ENCODE measurements at regions not wholly inside any gene's neighbourhood (a gene's known extent, or its start where the extent isn't known, plus 50 kb on each side); places are given as distances from the start of the nearest gene placed in this dataset.

- Mint-ChIP-seq H3K36me3 (ENCODE audit: low read depth) (peaks cover 2% of the 10 kb centered on the region), H3K9me3 (no peaks in the 10 kb centered on the region), H3K27me3 (ENCODE audit: low read depth) (no peaks in the 10 kb centered on the region), H3K27ac (no peak overlapping the region), H3K4me1 (ENCODE audit: low read depth) (peaks cover 14% of the 10 kb centered on the region), H3K4me3 (no peak overlapping the region)
- DNase-seq (ENCODE audit: low spot score), result no peak
Observed at GRCh38 chr4:108567831-108568230, 52.5 kb upstream of the RPL34 start.

DNA sequence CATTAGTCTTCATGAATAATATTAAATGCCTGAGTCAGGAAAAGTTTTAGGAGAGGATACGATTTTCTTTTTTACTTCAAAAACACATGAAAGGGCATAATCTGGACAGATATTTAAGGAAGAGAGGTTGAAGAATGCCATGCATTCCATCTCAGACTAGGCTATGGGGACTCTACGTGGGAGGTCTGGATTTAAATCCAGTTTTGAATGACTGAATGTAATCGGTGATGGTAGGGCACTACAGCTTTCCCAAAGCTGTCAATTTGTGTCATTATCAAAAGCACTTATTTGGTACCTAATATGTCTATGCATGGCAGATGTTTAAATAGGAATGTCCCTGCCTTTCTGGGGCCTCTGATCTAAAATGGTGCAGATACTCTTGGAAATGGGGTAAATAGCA is 59.3 kb upstream of the RPL34 start:
- Mint-ChIP-seq H3K27me3 (ENCODE audit: low read depth) (no peaks in the 10 kb centered on the region), H3K36me3 (ENCODE audit: low read depth) (no peaks in the 10 kb centered on the region), H3K4me3 (no peak overlapping the region), H3K27ac (no peak overlapping the region), H3K9me3 (no peaks in the 10 kb centered on the region), H3K4me1 (ENCODE audit: low read depth) (peaks cover 5% of the 10 kb centered on the region)
- DNase-seq (ENCODE audit: low spot score), result no peak

DNA sequence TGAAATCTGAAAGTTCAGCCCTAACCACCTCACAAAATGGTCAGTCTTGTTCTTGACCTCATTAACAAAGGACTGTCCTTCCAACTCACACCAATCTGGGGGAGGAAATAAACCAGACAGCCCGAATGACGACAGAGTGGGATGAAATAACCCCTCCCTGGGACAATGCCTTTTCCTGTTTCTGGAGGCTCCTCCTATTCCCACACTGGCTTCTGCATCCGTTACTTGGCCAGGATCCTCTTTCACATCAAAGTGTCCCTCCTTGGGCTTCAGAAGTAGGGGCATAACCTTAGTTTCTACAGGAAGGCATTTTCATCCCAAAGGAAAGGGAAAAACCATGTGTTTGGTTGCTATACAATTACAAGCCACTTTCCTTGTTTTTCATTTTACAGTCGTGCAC is 59.8 kb upstream of the RPL34 start:
- H3K9me3 Mint-ChIP-seq, result no peaks in the 10 kb centered on the region

GRCh38 chr4:108559911-108560310 is 60.5 kb upstream of the RPL34 start:
- H3K27ac Mint-ChIP-seq, result no peak overlapping the region
- no peaks in the 10 kb centered on the region for H3K36me3 Mint-ChIP-seq (ENCODE audit: low read depth)
- H3K9me3 Mint-ChIP-seq, result no peaks in the 10 kb centered on the region
- no peak for DNase-seq (ENCODE audit: low spot score)
- no peaks in the 10 kb centered on the region for H3K27me3 Mint-ChIP-seq (ENCODE audit: low read depth)
- peaks cover 4% of the 10 kb centered on the region for H3K4me1 Mint-ChIP-seq (ENCODE audit: low read depth)
- no peak overlapping the region for H3K4me3 Mint-ChIP-seq

More for the DNA sequence above, 59.8 kb upstream of the RPL34 start:
- no peaks in the 10 kb centered on the region for H3K36me3 Mint-ChIP-seq (ENCODE audit: low read depth)
- H3K4me3 Mint-ChIP-seq, result no peak overlapping the region
- DNase-seq (ENCODE audit: low spot score), result no peak
- no peaks in the 10 kb centered on the region for H3K27me3 Mint-ChIP-seq (ENCODE audit: low read depth)
- H3K27ac Mint-ChIP-seq, result no peak overlapping the region
- H3K4me1 Mint-ChIP-seq (ENCODE audit: low read depth), result peaks cover 7% of the 10 kb centered on the region

- DNase-seq (ENCODE audit: low spot score), result no peak
- peaks cover 3% of the 10 kb centered on the region for H3K4me1 Mint-ChIP-seq (ENCODE audit: low read depth)
- H3K9me3 Mint-ChIP-seq, result no peaks in the 10 kb centered on the region
- no peaks in the 10 kb centered on the region for H3K27me3 Mint-ChIP-seq (ENCODE audit: low read depth)
- H3K4me3 Mint-ChIP-seq, result no peak overlapping the region
- H3K36me3 Mint-ChIP-seq (ENCODE audit: low read depth), result no peaks in the 10 kb centered on the region
- no peak overlapping the region for H3K27ac Mint-ChIP-seq
Observed at GRCh38 chr4:108559068-108559793, 61.1 kb upstream of the RPL34 start.

GRCh38 chr4:108556588-108557200 is 63.7 kb upstream of the RPL34 start:
- Mint-ChIP-seq H3K27ac (no peak overlapping the region), H3K9me3 (no peaks in the 10 kb centered on the region), H3K4me1 (ENCODE audit: low read depth) (peaks cover 3% of the 10 kb centered on the region), H3K36me3 (ENCODE audit: low read depth) (no peaks in the 10 kb centered on the region), H3K27me3 (ENCODE audit: low read depth) (no peaks in the 10 kb centered on the region), H3K4me3 (no peak overlapping the region)
- DNase-seq (ENCODE audit: low spot score), result no peak

DNA sequence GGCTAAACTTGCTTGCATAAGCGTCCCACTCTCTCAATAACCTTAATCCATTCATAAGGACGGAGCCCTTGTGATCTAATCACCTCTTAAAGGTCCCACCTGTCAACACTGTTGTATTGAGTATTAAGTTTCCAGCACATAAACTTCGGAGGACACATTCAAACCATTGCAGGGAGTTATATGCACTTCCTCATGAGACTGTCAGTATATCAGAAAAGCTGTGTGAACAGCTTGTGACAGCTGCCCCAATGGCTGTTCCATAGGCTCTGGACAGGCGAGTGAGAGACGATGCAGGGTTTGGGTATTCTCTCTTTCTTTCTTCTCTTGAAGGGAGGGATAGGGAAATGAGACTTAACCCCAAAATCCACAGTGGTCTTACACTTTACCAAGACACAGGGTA is 64.2 kb upstream of the RPL34 start:
- H3K27me3 Mint-ChIP-seq (ENCODE audit: low read depth), result no peaks in the 10 kb centered on the region

GRCh38 chr4:108555701-108556100 is 64.7 kb upstream of the RPL34 start:
- Mint-ChIP-seq H3K27ac (no peak overlapping the region), H3K4me1 (ENCODE audit: low read depth) (peaks cover 3% of the 10 kb centered on the region), H3K36me3 (ENCODE audit: low read depth) (no peaks in the 10 kb centered on the region), H3K4me3 (no peak overlapping the region), H3K9me3 (no peaks in the 10 kb centered on the region), H3K27me3 (ENCODE audit: low read depth) (peaks cover 1% of the 10 kb centered on the region)
- DNase-seq (ENCODE audit: low spot score), result no peak

More for the DNA sequence above, 64.2 kb upstream of the RPL34 start:
- H3K4me3 Mint-ChIP-seq, result no peak overlapping the region
- no peak for DNase-seq (ENCODE audit: low spot score)
- H3K9me3 Mint-ChIP-seq, result no peaks in the 10 kb centered on the region
- no peaks in the 10 kb centered on the region for H3K36me3 Mint-ChIP-seq (ENCODE audit: low read depth)
- H3K4me1 Mint-ChIP-seq (ENCODE audit: low read depth), result peaks cover 3% of the 10 kb centered on the region
- H3K27ac Mint-ChIP-seq, result no peak overlapping the region

DNA sequence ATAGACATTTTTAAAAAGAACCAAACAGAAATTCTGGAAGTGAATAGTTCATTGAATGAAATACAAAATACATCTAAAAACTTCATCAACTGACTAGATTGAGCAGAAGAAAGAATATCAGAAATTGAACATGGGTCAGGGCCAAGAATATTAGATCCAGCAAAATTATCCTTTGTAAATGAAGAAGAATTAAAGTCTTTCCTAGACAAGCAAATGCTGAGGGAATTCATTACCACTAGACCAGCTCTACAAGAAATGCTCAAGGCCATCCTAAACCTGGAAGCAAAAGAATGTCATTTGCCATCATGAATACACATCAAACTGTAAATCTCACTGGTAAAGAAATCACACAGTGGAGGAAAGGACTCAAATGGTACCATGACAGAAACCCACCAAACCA is 72.7 kb upstream of the RPL34 start:
- H3K4me3 Mint-ChIP-seq, result no peak overlapping the region
- H3K27me3 Mint-ChIP-seq (ENCODE audit: low read depth), result peaks cover 1% of the 10 kb centered on the region
- H3K27ac Mint-ChIP-seq, result no peak overlapping the region
- H3K36me3 Mint-ChIP-seq (ENCODE audit: low read depth), result peaks cover 19% of the 10 kb centered on the region
- H3K4me1 Mint-ChIP-seq (ENCODE audit: low read depth), result peaks cover 2% of the 10 kb centered on the region
- no peak for DNase-seq (ENCODE audit: low spot score)
- H3K9me3 Mint-ChIP-seq, result peaks cover 40% of the 10 kb centered on the region

GRCh38 chr4:108546728-108547127 is 73.6 kb upstream of the RPL34 start:
- peaks cover 2% of the 10 kb centered on the region for H3K4me1 Mint-ChIP-seq (ENCODE audit: low read depth)
- H3K36me3 Mint-ChIP-seq (ENCODE audit: low read depth), result peaks cover 20% of the 10 kb centered on the region
- DNase-seq (ENCODE audit: low spot score), result no peak
- H3K4me3 Mint-ChIP-seq, result no peak overlapping the region
- H3K27me3 Mint-ChIP-seq (ENCODE audit: low read depth), result peaks cover 1% of the 10 kb centered on the region
- H3K27ac Mint-ChIP-seq, result no peak overlapping the region
- H3K9me3 Mint-ChIP-seq, result peaks cover 41% of the 10 kb centered on the region

- no peak for DNase-seq (ENCODE audit: low spot score)
- Mint-ChIP-seq H3K27ac (no peak overlapping the region), H3K27me3 (ENCODE audit: low read depth) (no peaks in the 10 kb centered on the region), H3K4me3 (no peak overlapping the region), H3K36me3 (ENCODE audit: low read depth) (peaks cover 25% of the 10 kb centered on the region), H3K4me1 (ENCODE audit: low read depth) (peaks cover 10% of the 10 kb centered on the region), H3K9me3 (peaks cover 34% of the 10 kb centered on the region)
Observed at GRCh38 chr4:108544481-108544880, 75.9 kb upstream of the RPL34 start.

DNA sequence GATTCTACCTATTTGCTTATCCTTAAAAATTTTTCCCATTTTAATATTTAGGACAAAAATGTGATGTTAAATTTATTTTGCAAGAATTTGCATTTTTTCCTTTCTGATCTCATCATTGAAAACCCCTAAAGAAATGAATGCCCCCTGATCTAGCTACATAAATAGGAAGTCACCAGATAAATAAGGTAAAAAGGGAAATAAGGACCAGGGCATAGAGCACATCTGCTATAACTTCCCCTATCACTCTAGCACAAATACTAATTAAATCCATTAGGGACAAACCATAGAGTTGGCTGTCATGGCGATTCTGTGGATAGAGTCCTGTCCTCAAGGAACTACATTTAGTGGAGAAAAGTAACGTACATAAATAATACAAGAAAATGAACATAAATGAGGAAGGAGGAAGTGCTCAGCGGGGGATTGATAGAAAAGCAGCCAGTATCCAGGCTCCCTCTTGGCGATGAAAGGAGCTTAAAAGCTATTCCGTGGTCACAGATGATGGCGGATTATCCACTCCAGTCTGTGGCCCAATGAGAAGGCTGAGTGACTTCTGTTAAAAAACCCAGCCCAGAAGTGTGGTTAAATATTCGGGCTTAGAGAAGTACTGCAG is 76.9 kb upstream of the RPL34 start:
- peaks cover 24% of the 10 kb centered on the region for H3K9me3 Mint-ChIP-seq
- no peak for DNase-seq (ENCODE audit: low spot score)
- H3K36me3 Mint-ChIP-seq (ENCODE audit: low read depth), result peaks cover 21% of the 10 kb centered on the region
- no peak overlapping the region for H3K4me3 Mint-ChIP-seq
- no peak overlapping the region for H3K27ac Mint-ChIP-seq
- no peaks in the 10 kb centered on the region for H3K27me3 Mint-ChIP-seq (ENCODE audit: low read depth)
- H3K4me1 Mint-ChIP-seq (ENCODE audit: low read depth), result peaks cover 10% of the 10 kb centered on the region

DNA sequence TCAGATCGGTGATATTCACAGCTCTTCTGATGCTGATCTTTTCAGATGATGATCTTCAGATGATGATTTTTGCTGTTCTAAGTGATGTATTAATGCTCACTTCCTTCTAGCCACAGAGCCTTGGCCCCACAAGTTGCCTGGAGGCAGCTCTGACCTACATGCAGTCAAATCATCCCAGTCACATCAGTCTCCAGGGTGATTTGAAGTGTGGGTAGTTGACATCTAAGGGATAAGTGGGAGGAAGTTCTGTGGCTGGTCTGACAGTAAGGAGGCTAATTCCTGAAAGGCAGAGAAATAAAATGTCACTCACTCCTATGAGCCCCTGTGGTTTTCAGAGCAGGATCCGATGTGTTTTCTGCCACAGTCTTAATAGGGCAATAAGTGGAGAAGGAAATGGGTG is 79.8 kb upstream of the RPL34 start:
- Mint-ChIP-seq H3K9me3 (peaks cover 3% of the 10 kb centered on the region), H3K4me1 (ENCODE audit: low read depth) (peaks cover 28% of the 10 kb centered on the region), H3K27ac (peak overlapping the region; percentile 29), H3K27me3 (ENCODE audit: low read depth) (no peaks in the 10 kb centered on the region), H3K4me3 (no peak overlapping the region), H3K36me3 (ENCODE audit: low read depth) (peaks cover 11% of the 10 kb centered on the region)
- DNase-seq (ENCODE audit: low spot score), result no peak

GRCh38 chr4:108536577-108536976 is 83.8 kb upstream of the RPL34 start:
- Mint-ChIP-seq H3K27ac (no peak overlapping the region), H3K36me3 (ENCODE audit: low read depth) (peaks cover 12% of the 10 kb centered on the region), H3K9me3 (peaks cover under 1% of the 10 kb centered on the region), H3K27me3 (ENCODE audit: low read depth) (no peaks in the 10 kb centered on the region), H3K4me3 (no peak overlapping the region), H3K4me1 (ENCODE audit: low read depth) (peaks cover 53% of the 10 kb centered on the region)
- DNase-seq (ENCODE audit: low spot score), result no peak

All from T-helper 2 cell treated with Interferon-gamma antibody and Interleukin-4, amounts not matched to agents 5 μg/mL and 100 μg/mL, for 36 hours (primary cell).